Gastrocnemius medialis (tissue), 4 donors: ENCODE measurements at regions not wholly inside any gene's neighbourhood (a gene's known extent, or its start where the extent isn't known, plus 50 kb on each side); places are given as distances from the start of the nearest gene placed in this dataset.

Experiments
- CTCF ChIP-seq, 5 experiments: fragments of 450-650 bp in 3 of 5; fragments of 200-600 bp in 2 of 5; sonication (generic) in 2 of 5; IDR thresholded peaks in 4 of 5; conservative IDR thresholded peaks in 1 of 5; 1 replicate in 4 of 5; 2 replicates in 1 of 5; pipeline ENCODE4 v1.5.1; 2016 to 2019; ENCODE audit warnings: antibody characterized with exemption in 5 of 5, mild to moderate bottlenecking in 3 of 5, moderate library complexity in 3 of 5
- POLR2A ChIP-seq, 2 donors: fragments of 450-650 bp; IDR thresholded peaks; one replicate each; pipeline ENCODE4 v1.6.1; 2017; ENCODE audit warnings: antibody characterized with exemption in 2 of 2, mild to moderate bottlenecking in 2 of 2, moderate library complexity in 2 of 2

DNA sequence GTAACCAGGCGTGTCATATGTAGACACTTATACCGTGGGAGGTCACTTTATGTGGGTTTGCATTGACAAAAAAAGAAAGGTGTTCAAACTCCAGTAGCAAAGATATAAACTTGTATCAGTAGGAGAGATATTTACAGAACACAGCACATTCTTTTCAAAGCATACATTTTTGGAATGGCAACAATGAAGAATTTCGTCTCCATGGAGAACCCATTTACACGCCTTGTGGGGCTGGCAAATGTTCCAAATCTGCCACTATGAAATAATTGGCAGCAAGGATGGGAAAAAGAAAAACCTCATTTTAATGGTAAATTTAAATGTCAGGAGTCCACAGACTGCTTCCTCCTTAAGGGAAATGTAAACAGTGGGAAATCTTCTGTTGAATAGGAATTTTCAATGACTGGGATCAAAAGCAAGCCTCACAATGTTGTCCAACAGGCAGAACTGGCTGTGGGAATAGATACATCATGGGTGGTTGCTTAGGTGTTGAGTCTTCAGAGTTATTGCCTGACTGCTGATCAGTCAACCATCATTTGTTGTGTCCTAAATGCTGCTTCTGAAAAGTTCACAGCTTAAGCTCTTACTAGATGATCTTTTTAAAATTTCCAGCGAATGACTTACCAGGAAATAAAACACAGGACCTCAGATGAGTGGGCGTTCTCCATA, 256.6 kb upstream of the SEMA3C start:
- TF ChIP-seq CTCF (IDR thresholded peaks at IDR 0.05 in 4 of 5, conservative IDR thresholded peaks at IDR 0.05 in 1 of 5) (no peak), POLR2A (IDR thresholded peaks at IDR 0.05) (no peak)
